ENCODE measurements at regions not wholly inside any gene's neighbourhood (a gene's known extent, or its start where the extent isn't known, plus 50 kb on each side); places are given as distances from the start of the nearest gene placed in this dataset.

DNA sequence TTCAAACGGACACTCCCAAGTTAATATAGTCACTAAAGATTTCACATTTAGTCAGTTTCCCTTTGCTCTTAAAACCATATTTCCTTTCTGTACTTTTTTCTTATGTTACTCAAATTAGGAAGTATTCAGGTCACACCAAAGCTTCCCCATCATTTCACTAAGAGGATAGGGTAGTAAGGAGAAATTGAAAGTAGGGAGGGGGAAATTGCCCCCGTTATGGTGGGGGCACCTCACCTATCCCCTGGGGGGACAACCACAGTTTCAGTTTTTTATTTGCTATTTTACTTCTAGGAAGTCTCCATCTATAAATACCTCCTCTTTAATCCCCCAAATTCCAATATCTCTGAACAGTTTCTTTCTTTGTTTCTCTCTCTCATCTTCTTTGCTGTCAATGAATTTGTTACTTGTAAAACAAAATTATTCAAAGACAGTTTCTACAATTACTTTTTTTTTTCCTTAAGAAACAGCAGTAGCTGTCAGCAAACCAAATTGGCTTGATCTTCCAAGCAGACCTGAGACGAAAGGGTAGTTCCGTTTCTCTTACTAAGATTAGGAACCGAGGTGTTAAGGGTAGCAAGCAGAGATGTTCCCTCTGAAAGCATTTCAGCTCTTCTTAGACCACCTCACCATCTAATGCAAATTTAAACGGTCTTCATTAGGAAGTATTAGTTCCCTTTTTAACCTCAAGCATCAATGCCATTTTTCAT lies 160.2 kb upstream of the KLF3 start:
- TF ChIP-seq YY1 (IDR thresholded peaks at IDR 0.05; ENCODE audit: insufficient read depth, insufficient read length) (no peak), ZNF274 (IDR thresholded peaks at IDR 0.05; ENCODE audit: low read depth, low read length) (no peak)
